AG09309 (cell line): ENCODE measurements at regions not wholly inside any gene's neighbourhood (a gene's known extent, or its start where the extent isn't known, plus 50 kb on each side); places are given as distances from the start of the nearest gene placed in this dataset.
"Not testable (repeated sequence)": the region's sequence is repeated elsewhere in the genome, so short reads cannot be mapped to it uniquely, and the experiment has no call there.

Source experiments
- DNase-seq: peaks from one replicate; pipeline ENCODE4 v3.0.0-alpha.2; 2010; ENCODE audit warnings: low read depth
- H3K4me3 ChIP-seq: 2 replicates; pipeline ENCODE4 v1.5.1; 2011; ENCODE audit warnings: mild to moderate bottlenecking, low read depth, low read length, moderate library complexity; ENCODE audit not compliant: control insufficient read depth
- TF ChIP-seq, protein P1 (sequence below): IDR thresholded peaks from 2 replicates; pipeline ENCODE4 v1.5.1; 2011; ENCODE audit warnings: mild to moderate bottlenecking, low read depth, low read length, inconsistent platforms; ENCODE audit not compliant: insufficient read depth, control insufficient read depth; ENCODE audit errors: missing control alignments

DNA sequence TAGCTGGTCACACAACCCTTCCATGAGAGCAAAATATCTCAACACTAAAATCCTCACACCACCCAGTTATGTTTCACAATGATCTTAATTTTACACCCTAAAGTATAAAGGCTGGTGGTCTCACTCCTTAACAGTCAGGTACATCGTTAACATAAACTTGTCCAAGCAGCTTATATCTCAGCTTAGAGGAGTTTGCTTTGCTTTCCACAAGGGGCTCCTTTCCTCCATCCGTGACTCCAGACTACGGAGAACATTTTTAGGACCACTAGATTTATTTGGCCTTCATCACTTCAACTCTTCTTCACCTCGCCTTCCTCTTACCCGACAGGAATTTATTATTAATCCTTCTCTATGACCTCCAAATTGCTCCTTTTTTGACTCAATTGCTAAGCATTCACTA, 1014.1 kb upstream of the NUDT12 start:
- DNase-seq: no peak
- H3K4me3 ChIP-seq: no peak overlapping the region
- TF ChIP-seq, protein P1, sequence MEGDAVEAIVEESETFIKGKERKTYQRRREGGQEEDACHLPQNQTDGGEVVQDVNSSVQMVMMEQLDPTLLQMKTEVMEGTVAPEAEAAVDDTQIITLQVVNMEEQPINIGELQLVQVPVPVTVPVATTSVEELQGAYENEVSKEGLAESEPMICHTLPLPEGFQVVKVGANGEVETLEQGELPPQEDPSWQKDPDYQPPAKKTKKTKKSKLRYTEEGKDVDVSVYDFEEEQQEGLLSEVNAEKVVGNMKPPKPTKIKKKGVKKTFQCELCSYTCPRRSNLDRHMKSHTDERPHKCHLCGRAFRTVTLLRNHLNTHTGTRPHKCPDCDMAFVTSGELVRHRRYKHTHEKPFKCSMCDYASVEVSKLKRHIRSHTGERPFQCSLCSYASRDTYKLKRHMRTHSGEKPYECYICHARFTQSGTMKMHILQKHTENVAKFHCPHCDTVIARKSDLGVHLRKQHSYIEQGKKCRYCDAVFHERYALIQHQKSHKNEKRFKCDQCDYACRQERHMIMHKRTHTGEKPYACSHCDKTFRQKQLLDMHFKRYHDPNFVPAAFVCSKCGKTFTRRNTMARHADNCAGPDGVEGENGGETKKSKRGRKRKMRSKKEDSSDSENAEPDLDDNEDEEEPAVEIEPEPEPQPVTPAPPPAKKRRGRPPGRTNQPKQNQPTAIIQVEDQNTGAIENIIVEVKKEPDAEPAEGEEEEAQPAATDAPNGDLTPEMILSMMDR: no peak

GRCh38 chr5:104573949-104574709, 1011.5 kb upstream of the NUDT12 start:
- no peak overlapping the region for H3K4me3 ChIP-seq
- TF ChIP-seq, protein P1: no peak
- DNase-seq: no peak

DNA sequence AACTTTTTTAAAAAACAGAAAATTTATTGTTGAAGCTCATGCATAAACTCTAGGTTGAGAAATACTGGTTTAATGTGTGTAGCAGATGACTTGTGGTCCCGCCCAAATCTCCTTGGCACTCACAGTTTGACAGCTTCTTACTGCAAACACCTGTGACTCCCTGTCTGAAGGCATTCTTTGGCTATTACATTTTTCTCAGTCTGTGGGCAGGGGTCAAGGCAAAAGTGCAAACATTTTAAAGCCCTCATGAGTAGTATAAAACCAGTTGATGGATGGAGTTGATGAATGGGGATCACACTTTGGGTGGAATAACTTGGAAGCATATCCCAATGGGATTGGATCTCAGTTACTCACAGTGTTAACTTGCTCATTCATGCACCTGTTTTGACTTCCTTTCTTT, 1007.0 kb upstream of the NUDT12 start:
- no peak for DNase-seq
- no peak overlapping the region for H3K4me3 ChIP-seq
- TF ChIP-seq, protein P1: no peak

DNA sequence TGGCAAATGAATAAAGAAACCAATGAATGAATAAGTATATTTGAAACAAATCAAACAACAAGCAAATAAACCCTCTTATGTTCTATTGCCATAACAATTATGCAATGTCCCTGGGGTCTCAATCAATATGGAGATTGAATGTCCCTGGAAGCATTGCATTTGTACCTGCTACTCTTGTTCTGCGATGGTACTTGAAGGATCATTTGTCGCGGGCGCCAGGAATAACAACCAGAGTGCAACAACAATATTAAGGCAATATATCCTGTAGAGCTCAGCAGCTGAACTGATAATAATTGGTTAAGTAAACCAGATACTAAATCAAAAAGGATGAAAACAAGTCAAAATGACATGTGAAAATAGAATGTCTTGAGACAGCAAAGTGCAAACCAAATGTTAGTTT, 1001.9 kb upstream of the NUDT12 start:
- H3K4me3 ChIP-seq: no peak overlapping the region
- DNase-seq: no peak
- TF ChIP-seq, protein P1: no peak

DNA sequence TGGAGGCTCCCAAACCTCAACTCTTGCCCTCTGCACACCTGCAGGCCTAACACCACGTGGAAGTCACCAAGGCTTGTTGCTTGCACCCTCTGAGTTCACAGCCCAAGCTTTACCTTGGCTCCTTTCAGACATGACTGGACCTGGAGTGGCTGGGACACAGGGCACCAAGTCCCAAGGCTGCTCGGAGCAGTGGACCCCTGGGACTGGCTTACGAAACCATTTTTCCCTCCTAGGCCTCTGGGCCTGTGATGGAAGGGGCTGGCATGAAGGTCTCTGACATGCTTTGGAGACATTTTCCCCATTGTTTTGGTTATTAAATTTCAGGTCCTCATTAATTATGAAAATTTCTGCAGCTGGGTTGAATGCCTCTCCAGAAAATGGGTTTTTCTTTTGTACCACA, 994.4 kb upstream of the NUDT12 start:
- H3K4me3 ChIP-seq: no peak overlapping the region
- no peak for DNase-seq
- TF ChIP-seq, protein P1: no peak

DNA sequence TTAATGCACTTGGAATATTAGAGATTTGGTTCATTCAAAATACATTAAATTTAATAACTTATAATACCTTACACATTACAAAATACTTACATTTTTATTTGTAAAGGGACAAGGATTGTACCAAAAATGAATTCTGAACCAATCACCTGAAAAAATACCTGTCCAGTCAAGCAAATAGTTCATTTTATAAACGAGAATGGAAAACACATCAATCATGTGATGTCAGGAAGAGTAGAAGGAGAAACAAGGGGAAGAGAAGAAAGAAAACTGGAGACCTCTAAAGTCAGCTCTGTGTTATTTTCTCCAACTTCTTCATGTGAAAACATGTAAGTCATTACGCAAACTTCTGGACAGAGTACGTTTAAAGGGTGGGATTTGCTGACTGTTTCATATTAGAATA, 989.0 kb upstream of the NUDT12 start:
- no peak overlapping the region for H3K4me3 ChIP-seq
- DNase-seq: no peak
- TF ChIP-seq, protein P1: no peak

GRCh38 chr5:104546871-104547270, 984.3 kb upstream of the NUDT12 start:
- not testable (repeated sequence) for DNase-seq, H3K4me3 ChIP-seq
